ENCODE measurements at regions not wholly inside any gene's neighbourhood (a gene's known extent, or its start where the extent isn't known, plus 50 kb on each side); places are given as distances from the start of the nearest gene placed in this dataset.

DNA sequence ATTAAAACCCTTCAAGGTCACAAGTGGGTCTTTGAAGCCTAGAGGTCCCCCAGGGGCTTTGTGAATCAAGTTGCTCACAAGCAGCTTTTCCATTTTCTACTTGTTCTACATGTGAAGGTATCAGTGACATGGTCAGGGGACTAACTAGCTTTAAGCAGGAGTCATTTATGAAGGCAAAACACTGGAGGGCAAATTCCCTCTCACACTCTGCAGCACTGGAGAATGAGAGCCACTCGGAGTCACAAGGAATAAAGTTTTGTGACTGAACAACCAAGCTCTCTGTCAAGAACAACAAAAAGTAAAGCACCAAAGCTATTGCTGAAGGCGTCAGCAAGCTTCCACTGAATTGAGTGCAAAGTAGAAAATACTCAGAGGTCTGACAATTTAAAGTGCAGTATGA is 609.0 kb downstream of the EDEM1 start:
- no peak for DNase-seq (ENCODE audit: low read depth in 2 of 2, low spot score in 1 of 2)

DNA sequence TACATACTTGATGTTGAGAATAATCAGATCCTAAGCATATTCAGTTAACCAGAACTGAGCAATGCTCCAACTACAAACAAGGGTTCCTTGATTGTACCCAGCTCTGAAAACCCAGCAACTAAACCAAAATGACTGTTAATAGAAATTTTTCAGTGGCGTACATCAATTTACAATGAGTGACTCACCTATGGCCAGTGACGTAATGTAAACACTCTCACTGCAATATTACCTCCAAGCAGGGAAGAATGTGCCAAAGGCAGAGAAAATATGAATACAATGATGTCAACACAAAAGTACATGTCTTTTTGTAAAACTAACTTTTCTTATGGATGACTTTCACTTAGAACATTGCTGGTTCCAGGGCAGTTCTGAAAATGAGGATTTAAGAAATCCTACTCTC is 611.3 kb downstream of the EDEM1 start:
- no peak for DNase-seq (ENCODE audit: low read depth in 2 of 2, low spot score in 1 of 2)

DNA sequence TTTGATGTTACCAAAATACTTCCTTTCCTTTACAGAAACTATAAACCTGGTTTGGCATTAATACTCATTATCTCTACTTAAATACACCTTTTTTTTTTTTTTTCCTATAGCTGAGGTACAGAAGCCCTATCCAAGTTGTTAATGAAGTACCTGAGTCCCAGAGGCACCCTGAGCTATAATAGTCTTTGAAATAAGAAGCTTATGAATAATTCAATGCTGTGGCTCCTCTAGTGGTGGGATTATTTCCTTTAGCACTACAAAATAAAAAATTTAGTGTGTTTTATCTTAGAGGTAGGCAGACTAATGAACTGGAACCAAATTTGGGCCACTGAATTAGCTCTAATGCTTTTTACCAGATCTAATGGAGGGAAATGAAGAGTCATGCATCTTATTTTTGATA is 611.9 kb downstream of the EDEM1 start:
- no peak for DNase-seq (ENCODE audit: low read depth in 2 of 2, low spot score in 1 of 2)

DNA sequence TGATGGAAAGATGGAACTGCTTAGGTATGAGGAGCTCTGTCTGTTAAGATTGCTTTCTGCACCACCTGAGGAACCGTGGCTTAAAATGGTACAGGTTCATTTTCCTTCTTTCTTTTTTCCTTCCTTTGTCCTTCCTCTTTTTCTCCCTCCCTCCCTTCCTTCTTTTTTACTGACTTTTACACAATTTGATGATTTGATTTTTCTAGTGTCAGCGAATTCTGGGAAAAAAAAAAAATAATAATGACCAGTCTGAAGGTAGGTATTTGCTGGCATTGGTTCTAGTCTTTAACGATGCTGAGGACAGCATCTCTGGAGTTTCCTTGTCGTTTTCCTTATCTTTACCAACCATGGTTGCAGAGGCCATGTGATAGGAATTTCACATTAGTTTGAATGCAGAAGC is 613.5 kb downstream of the EDEM1 start:
- DNase-seq (ENCODE audit: low read depth in 2 of 2, low spot score in 1 of 2), result no peak

DNA sequence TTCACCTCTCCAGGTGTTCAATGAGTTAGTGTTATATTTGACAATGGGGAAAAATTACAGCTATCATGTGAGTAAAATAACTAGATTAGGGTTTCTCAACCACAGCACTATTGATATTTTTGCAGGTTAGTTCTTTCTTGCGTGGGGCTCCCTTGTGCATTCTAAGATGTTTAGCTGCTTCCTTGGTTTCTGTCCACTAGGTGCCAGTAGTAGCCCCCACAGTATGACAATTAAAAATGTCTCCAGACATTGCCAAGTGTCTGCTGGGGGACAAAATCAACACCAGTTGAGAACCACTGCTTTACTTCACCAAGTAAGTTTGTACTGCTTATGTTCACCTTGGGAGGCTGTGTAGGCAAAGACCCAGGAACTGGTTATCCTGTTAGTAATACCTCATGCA is 618.7 kb downstream of the EDEM1 start:
- no peak for DNase-seq (ENCODE audit: low read depth in 2 of 2, low spot score in 1 of 2)

DNA sequence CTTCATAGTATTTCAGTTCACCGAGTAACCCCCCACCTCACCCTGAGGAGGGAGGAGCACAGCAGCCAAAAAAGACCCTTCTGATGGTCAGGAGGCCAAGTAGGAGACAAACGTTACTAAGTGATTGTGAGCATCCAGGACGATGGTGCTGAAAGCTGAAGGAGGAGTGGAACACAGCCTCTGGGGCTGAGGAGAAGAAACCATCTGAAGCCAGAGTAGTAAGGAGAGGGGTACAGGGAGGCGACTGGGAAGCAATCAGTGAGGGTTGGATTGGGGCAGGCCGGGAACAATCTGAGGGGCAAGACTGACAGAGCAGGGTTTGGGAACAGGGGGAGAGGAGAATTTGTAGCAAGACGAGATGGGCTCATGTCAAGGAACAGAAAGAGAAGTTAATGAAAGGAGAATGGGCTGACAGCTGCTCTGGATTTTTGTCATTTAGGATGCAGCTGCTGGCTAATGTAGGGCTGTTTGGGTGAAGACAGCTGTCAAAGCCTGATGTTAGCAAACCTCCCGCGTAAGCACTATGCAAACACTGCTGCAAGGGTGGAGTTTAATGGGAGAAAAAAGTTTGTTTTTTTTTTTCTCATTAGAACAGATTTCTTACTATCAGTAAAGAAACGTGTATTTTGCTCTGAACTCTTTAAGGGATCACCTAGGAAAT is 622.2 kb downstream of the EDEM1 start:
- no peak for DNase-seq (ENCODE audit: low read depth in 2 of 2, low spot score in 1 of 2)

DNA sequence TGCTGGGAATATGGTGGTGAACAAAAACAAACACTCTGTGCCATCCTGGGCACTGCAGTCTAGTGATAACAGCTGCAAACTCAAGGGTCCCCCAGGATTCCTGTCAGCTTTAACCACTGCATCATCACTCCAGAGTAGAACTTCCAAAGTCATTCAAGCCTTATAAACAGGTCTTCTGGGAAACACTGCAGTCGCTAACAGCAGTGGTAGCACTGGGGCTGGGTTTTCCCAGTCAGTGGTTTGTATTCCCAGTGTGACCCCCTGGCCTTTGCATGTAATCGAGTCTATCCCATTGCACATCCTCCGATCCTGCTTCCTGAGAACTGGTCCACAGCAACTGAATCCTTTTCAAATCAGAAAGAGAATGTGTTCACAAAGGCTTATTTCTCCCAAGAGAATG is 623.5 kb downstream of the EDEM1 start:
- DNase-seq (ENCODE audit: low read depth in 2 of 2, low spot score in 1 of 2), result no peak

DNA sequence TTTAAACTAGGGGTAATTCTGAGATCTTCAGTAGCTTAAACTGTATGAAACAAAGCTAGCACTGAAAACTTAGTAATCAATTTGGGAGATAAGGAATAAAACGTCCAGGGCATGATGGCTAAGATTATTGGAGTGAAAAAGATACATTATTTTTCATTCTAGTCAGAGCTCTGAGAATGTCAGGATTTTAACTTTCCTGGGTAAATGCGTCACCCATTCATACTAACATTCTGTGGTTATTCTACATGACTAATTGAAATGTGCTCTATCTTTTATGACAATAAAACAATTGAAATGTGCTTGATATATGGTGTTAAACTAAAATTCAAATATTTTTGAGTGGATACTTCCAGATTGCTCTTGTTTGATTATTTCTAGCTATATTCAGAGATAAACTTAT is 626.0 kb downstream of the EDEM1 start:
- DNase-seq (ENCODE audit: low read depth in 2 of 2, low spot score in 1 of 2), result no peak

DNA sequence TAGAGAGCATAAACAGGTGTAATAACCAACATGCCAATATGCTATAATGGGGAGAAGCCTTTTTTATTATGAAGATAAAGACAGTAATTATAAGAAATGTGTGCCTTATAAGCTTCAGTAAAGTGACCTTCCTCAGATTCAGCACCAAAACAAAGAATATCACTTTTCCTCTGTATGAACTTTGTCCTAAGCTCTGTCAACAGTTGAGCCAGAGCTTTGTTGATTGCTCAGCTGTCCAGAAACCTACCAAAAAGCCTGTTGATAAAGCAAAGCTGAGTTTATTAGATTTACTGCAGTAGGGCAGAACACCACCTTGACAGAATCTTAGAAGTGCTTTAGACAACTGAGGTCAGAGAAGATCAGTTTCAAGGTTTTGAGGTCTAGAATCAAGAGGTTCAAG is 635.3 kb downstream of the EDEM1 start:
- no peak for DNase-seq (ENCODE audit: low read depth in 2 of 2, low spot score in 1 of 2)

DNA sequence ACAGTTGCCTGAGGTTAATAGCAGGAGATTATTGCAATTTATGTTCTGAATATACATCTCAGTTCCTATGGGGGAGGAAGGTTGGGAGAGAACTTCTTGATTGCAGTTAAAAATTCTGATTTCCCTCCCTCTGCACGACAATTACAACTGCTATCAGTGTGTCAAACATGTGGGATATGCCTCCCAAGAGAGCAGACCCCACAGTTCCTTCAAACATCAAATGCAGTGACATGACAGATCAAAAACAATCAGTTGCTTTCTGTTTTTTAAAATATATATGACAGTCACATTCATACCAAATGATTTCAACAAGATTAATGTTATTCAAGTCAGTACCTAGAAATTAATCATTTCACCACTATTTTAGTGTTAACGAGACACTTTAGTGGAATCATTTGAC is 639.0 kb downstream of the EDEM1 start:
- no peak for DNase-seq (ENCODE audit: low read depth in 2 of 2, low spot score in 1 of 2)

DNA sequence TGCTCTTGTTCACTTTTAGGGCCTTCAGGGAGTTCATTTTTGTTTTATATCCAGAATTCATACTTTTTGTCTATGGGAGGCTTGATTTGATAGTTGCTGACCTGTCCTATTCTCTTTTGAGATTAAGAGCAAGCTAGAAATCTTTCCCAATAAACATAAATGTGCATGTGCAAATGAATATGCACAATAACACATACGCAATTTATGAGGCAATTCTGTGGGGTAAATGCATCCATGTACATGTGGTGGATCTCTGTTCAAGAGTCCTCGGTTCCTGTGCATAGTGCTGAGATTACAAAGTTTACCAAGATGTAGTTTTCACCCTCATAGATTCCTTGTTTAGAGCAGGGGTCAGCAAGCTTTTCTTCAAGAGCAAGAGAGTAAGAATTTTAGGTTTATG is 640.7 kb downstream of the EDEM1 start:
- no peak for DNase-seq (ENCODE audit: low read depth in 2 of 2, low spot score in 1 of 2)

DNA sequence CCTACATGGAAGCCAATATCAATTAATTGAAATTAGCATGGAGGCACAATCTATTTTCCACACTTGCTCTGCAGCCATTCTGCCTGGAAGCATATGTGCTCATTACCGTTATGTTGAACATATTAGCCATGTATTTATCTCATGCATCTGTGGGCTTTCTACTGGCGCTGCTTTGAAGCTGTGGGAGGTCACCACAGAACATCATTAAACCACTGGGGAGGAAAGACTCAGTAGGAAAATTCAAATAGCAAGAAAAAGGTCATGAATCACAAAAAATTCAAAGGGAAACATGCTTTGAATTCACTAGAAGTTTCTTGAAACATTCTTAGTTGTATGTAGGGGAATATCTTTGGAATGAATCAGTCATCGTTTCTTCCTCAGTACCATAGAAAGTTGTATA is 652.5 kb downstream of the EDEM1 start:
- DNase-seq (ENCODE audit: low read depth in 2 of 2, low spot score in 1 of 2), result no peak

DNA sequence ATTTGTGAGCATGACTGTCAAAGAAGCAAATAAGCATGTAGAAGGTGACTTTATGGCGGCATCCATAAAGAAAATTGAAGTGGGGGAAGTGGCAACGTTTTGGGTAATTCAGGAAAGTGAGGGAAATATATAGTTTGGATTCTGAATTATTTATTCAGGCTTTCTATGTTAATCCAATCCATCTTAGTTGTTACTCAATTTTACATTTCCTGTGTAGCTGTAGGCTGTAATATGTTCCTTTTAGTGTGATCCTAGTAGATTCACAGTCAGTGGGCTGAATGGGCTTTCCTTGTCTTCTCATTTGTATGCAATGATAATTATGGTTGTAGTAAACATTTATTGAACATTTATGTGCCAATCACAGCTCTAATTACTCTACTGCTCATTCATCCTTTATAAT is 654.1 kb downstream of the EDEM1 start:
- no peak for DNase-seq (ENCODE audit: low read depth in 2 of 2, low spot score in 1 of 2)

DNA sequence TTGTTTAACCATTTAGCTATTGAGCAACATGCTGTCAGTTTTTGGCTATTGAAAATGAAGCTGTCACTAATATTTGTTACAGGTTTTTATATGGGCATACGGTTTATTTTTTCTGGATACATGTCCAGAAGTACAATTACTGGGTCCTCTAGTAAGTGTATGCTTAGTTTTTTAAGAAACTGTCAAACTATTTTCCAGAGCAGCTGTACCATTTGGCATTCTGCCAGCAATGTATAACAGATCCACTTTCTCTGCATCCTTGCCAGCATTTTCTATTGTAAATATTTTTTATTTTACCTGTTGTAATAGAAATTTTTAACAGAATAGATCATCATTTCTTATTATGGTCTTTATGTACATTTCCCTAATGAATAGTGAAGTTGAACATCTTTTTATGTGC is 658.8 kb downstream of the EDEM1 start:
- DNase-seq (ENCODE audit: low read depth in 2 of 2, low spot score in 1 of 2), result no peak

DNA sequence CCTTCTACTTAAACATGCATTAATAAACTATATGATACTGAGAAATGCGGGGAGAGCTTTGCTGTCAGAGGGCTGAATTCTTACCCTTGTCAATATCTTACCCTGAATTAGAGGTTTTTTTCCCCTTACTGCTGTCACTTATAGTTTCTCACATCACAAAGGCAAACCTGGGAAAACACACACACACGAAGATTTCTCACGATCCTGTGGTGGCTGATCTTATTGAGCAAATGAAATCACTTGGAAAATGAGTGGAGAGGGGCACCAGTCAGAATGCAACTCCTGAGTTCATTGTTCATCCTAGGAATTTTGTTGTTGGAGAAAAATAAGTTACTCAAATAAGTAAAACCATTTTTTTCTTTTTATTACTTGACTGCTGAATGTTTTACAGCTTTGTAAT is 673.6 kb downstream of the EDEM1 start:
- no peak for DNase-seq (ENCODE audit: low read depth in 2 of 2, low spot score in 1 of 2)

DNA sequence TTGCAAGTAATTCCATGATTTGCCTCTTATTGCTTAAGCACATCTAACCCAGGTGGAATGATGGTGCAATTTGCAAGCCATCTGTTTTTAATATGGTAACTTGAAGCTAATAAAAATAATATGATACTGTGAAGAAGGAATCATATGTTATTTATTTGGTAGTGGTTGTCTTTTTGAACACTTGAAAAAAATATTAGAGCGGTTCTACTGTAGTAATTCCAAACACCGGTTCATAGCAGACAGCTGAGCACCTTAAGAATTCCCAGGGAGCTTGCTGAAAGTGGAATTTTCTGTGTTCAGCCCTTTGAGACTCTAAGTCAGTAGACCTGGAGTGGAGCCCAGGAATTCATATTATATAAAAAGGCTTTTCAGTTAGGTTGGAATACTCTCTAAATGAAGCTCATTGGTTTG is 687.4 kb downstream of the EDEM1 start:
- no peak for DNase-seq (ENCODE audit: low read depth in 2 of 2, low spot score in 1 of 2)

DNA sequence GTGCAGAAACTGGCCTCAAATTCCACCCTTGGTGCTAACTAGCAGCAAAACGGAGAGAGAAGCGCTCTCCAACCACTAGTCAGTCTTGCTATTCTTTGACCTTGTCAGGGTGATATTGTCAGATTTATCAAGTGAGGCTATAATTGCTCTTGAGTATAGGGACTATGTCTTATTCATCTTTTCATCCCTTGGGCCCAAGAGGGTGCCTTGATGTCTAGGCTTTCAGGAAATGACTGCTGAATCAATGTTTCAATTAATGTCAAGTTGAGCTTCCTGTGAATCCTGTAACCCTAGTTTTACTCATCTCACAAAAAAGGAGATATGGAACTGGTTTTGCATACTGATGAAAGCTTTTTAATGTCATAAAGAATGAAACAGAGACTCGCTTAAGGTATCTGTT is 701.3 kb downstream of the EDEM1 start:
- no peak for DNase-seq (ENCODE audit: low read depth in 2 of 2, low spot score in 1 of 2)

DNA sequence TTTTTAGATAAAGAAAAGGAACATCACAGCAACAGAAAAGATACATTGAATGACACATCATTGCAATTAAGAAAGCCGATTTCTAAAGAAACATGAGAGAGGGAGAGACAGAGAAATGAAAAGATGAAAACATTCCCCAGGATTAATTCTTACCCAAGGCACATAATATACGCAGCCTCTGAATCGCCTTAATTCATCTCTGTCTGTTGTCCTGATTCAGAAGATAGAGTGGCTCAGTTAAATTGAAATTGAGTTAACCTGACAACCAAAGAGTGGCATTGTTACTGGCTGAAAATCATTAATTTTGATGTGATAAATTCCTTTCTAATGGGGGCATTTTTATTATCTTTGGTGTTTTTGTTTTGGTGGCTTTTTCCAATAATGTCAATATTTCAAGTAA is 701.9 kb downstream of the EDEM1 start:
- no peak for DNase-seq (ENCODE audit: low read depth in 2 of 2, low spot score in 1 of 2)

DNA sequence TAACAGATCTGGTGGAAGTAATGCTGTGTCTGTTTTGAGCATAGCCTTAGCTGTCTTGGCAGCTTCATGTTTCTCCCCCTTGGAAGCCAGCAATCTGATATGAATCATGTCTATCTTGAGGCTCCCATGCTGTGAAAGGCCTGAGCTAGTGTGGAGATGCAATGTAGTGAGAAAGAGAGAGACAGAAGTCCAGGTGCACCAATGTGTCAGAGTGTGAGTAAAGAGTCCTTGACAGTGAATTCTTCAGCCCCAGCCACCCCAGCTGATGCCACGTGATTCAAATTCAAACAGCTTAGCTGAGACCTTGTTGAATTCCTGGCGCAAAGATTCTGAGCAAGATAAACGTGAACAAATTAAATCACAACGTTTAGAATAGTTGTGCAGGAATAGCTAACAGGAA is 704.2 kb downstream of the EDEM1 start:
- no peak for DNase-seq (ENCODE audit: low read depth in 2 of 2, low spot score in 1 of 2)

DNA sequence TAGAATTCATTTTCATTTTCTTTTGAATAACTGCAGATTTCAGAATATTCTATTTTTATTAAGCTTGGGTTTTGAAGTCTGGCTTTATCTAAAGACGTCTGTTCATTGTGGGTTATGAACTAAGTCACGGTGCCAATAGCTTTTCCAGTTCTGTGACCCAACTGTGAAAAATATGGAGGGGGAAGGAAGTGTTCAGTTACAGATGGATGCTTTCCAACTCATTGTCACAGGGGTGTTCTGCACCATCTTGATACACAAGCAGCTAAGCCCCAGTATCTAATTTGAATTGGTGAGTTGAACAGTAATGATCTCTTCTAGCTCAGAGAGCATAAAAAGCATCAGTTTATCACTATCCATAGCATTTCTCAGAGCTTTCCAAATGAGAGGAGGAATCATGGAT is 710.6 kb downstream of the EDEM1 start:
- DNase-seq (ENCODE audit: low read depth in 2 of 2, low spot score in 1 of 2), result no peak

DNA sequence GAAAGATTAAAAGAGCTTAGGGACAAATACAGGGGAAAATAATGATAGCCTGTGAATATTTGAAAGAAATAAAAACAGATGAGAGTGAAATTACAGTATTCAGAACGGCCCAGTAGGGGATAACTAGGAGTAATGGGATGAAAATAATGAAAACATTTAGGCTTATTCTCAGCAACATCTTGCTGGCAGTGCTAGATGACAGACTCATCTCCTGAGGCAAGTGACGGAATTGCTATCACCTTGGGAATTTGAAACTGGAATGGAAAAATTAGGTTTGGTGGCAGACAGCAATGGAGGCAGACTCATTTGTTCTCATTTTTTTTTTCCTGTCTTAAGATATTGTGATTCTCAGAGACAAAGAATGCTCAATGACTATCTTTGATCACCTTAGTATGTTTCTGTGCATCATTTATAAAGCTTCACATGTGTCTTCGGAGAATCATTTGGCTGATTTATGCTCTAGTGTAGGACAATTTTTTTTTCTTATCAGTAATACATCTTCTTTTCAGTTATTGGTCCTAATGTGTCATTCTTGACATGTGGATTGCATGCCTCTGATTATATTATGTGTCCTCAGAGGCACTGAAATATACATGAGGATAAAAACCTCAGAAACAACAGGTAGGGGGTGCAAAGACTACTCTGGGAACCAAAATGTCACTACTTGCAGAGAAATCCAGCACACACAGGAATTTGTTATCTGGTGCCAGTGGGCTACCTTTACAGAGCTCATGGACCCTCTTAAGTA is 711.7 kb downstream of the EDEM1 start:
- DNase-seq (ENCODE audit: low read depth in 2 of 2, low spot score in 1 of 2), result no peak

DNA sequence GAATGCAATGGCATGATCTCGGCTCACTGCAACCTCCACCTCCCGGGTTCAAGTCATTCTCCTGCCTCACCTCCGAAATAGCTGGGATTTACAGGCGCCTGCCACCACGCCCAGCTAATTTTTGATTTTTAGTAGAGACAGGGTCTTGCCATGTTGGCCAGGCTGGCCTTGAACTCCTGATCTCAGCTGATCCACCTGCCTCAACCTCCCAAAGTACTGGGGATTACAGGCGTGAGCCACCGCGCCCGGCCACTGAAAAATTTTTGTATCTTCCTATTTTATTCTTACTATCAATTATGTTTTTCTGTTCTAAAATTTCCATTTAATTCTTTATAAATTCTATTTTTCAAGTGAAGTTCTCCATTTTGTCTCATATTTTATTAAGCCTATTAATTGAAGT is 730.4 kb downstream of the EDEM1 start:
- DNase-seq (ENCODE audit: low read depth in 2 of 2, low spot score in 1 of 2), result no peak

DNA sequence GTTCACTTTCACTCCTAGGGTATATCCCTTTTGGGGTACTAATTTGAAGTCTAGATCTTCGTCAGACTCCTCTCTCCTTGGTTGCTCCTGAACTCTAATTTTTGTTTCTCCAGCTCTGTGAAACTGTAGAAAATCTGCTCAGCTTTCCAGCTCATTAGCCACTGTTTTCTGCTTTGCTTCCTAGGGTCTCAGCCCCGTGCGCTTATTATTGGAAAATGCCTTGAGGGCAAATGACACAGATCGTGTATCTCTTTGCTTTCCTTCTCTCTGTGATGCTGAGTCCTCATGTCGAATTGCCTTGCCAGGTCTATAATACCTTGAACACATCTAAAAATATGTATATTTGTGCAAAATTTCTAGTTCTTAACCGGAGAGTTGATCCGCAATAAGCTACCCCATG is 731.1 kb downstream of the EDEM1 start:
- no peak for DNase-seq (ENCODE audit: low read depth in 2 of 2, low spot score in 1 of 2)
